PC-9 (cell line): ENCODE measurements at regions not wholly inside any gene's neighbourhood (a gene's known extent, or its start where the extent isn't known, plus 50 kb on each side); places are given as distances from the start of the nearest gene placed in this dataset.
A peak's percentile ranks its signal among the peaks of the same experiment; 100 is the strongest.

Experiments
- BruUV-seq: library from RNA; stranded (reverse); fragments of 400-500 nt; replicated peaks from 2 replicates; lab custom pipeline; 2021; lab: Mats Ljungman, UMichigan
- CTCF ChIA-PET: fragments of 300-600 bp; sonication (Branson Sonifier 250); formaldehyde crosslinking; loops from one replicate; lab custom pipeline; 2022; ENCODE audit warnings: antibody characterized with exemption; lab: Charles Lee
- POLR2A ChIA-PET: fragments of 300-600 bp; sonication (Branson Sonifier 250); formaldehyde crosslinking; loops from one replicate; lab custom pipeline; 2022; ENCODE audit warnings: antibody characterized with exemption; ENCODE audit not compliant: unreplicated experiment; lab: Charles Lee
- DNase-seq, 2 experiments: peaks; one replicate each; pipeline versions ENCODE4 v3.0.0 to v3.0.0-alpha.2; 2015 to 2022; ENCODE audit warnings: mixed read lengths in 1 of 2
- H2AFZ ChIP-seq: fragments of 200-600 bp; sonication (generic); 2 replicates; pipeline ENCODE4 v1.8.1; 2017; ENCODE audit warnings: antibody characterized with exemption
- H3F3A ChIP-seq: fragments of 200-600 bp; sonication (generic); 2 replicates; pipeline ENCODE4 v1.8.1; 2017; ENCODE audit warnings: antibody characterized with exemption, mild to moderate bottlenecking, low read depth; ENCODE audit not compliant: insufficient read depth
- H3K27ac ChIP-seq: fragments of 200-600 bp; sonication (generic); 2 replicates; pipeline ENCODE4 v1.6.1; 2016; ENCODE audit warnings: mixed run types
- H3K27me3 ChIP-seq: fragments of 200-600 bp; sonication (generic); 2 replicates; pipeline ENCODE4 v1.6.1; 2016; ENCODE audit warnings: low read depth, mixed run types; ENCODE audit not compliant: insufficient read depth
- H3K36me3 ChIP-seq: fragments of 200-600 bp; sonication (generic); 2 replicates; pipeline ENCODE4 v1.6.1; 2016; ENCODE audit warnings: low read depth, mixed run types
- H3K4me1 ChIP-seq: fragments of 200-600 bp; sonication (generic); replicated peaks from 2 replicates; pipeline ENCODE4 v1.6.1; 2016; ENCODE audit warnings: mixed run types; ENCODE audit not compliant: insufficient read depth
- H3K4me2 ChIP-seq: fragments of 200-600 bp; sonication (generic); 2 replicates; pipeline ENCODE4 v1.6.1; 2017; ENCODE audit warnings: mixed run types
- H3K4me3 ChIP-seq: fragments of 200-600 bp; sonication (generic); 2 replicates; pipeline ENCODE4 v1.6.1; 2016; ENCODE audit warnings: mixed run types
- H3K79me2 ChIP-seq: fragments of 200-600 bp; sonication (generic); 2 replicates; pipeline ENCODE4 v1.6.1; 2017; ENCODE audit warnings: low read depth, mixed run types
- H3K9me2 ChIP-seq: fragments of 200-600 bp; sonication (generic); 2 replicates; pipeline ENCODE4 v1.8.1; 2017; ENCODE audit warnings: mild to moderate bottlenecking; ENCODE audit not compliant: insufficient read depth
- H3K9me3 ChIP-seq: fragments of 200-600 bp; sonication (generic); 2 replicates; pipeline ENCODE4 v1.8.1; 2016; ENCODE audit warnings: low read depth; ENCODE audit not compliant: insufficient read depth
- H4K20me1 ChIP-seq: fragments of 200-600 bp; sonication (generic); 2 replicates; pipeline ENCODE4 v1.8.1; 2017; ENCODE audit not compliant: insufficient read depth
- CTCF ChIP-seq: fragments of 200-600 bp; sonication (generic); conservative IDR thresholded peaks from 2 replicates; pipeline ENCODE4 v1.6.1; 2017; ENCODE audit warnings: mixed run types, antibody characterized with exemption, mild to moderate bottlenecking, moderate library complexity
- EZH2 ChIP-seq: fragments of 200-600 bp; sonication (generic); IDR thresholded peaks from 2 replicates; pipeline ENCODE4 v1.8.0; 2017; ENCODE audit warnings: antibody characterized with exemption, low read depth
- intact Hi-C: fragments of 100-400 bp; cut with micrococcal nuclease; formaldehyde crosslinking; loops from one replicate; pipeline ENCODE4 v1.10.0; 2022; ENCODE audit not compliant: unreplicated experiment

GRCh38 chr2:171249689-171250088, 89.0 kb upstream of the TLK1 start:
- Histone ChIP-seq H3K9me3 (peaks cover 38% of the 10 kb centered on the region), H3K27ac (no peak overlapping the region), H3K4me1 (peaks cover 9% of the 10 kb centered on the region), H3K9me2 (no peaks in the 10 kb centered on the region), H3F3A (peaks cover 18% of the 10 kb centered on the region), H2AFZ (no peak overlapping the region), H3K36me3 (peaks cover 17% of the 10 kb centered on the region), H3K79me2 (no peaks in the 10 kb centered on the region), H3K4me3 (no peak overlapping the region), H3K4me2 (no peak overlapping the region), H4K20me1 (no peaks in the 10 kb centered on the region), H3K27me3 (no peaks in the 10 kb centered on the region)
- intact Hi-C loops = loop anchor here (5.0 kb wide), 1 partner anchor 277 kb away; no protein-coding TSS in a partner anchor
- CTCF ChIA-PET = no interaction called here
- POLR2A ChIA-PET = no interaction called here
- DNase-seq = no peak
- BruUV-seq = no TSS peak
- no peak for TF ChIP-seq EZH2
- no peak for TF ChIP-seq CTCF

GRCh38 chr2:171247741-171248662, 87.3 kb upstream of the TLK1 start:
- H3K9me3 ChIP-seq = peaks cover 40% of the 10 kb centered on the region
- no peaks in the 10 kb centered on the region for H3K27me3 ChIP-seq
- peaks cover 34% of the 10 kb centered on the region for H3F3A ChIP-seq
- DNase-seq = no peak
- no TSS peak for BruUV-seq
- H4K20me1 ChIP-seq = no peaks in the 10 kb centered on the region
- ChIA-PET CTCF (interaction anchor here (0.6 kb wide), 3 partner anchors 25 to 225 kb away, joined by 4 read pairs; no protein-coding TSS in a partner anchor), POLR2A (interaction anchor here (0.7 to 0.8 kb wide), 2 partner anchors 19 to 23 kb away, joined by 5 to 6 read pairs; no protein-coding TSS in a partner anchor)
- TF ChIP-seq EZH2 (no peak), CTCF (no peak)
- H3K79me2 ChIP-seq = no peaks in the 10 kb centered on the region
- peaks cover 22% of the 10 kb centered on the region for H3K36me3 ChIP-seq
- no peak overlapping the region for H3K27ac ChIP-seq
- H3K4me3 ChIP-seq = no peak overlapping the region
- H3K4me2 ChIP-seq = no peak overlapping the region
- H2AFZ ChIP-seq = no peak overlapping the region
- intact Hi-C loops = loop anchor here (5.0 kb wide), 1 partner anchor 276 kb away; no protein-coding TSS in a partner anchor
- no peaks in the 10 kb centered on the region for H3K9me2 ChIP-seq
- H3K4me1 ChIP-seq = peaks cover 25% of the 10 kb centered on the region

GRCh38 chr2:171244970-171245782, 84.5 kb upstream of the TLK1 start:
- intact Hi-C loops = loop anchor here (5.0 kb wide), 1 partner anchor 273 kb away; no protein-coding TSS in a partner anchor
- Histone ChIP-seq H3K9me3 (peaks cover 42% of the 10 kb centered on the region), H3K27me3 (no peaks in the 10 kb centered on the region), H4K20me1 (no peaks in the 10 kb centered on the region), H3K4me3 (no peak overlapping the region), H3K36me3 (peaks cover 22% of the 10 kb centered on the region), H3K79me2 (no peaks in the 10 kb centered on the region), H3K4me2 (peak overlapping the region; percentile 39), H2AFZ (no peak overlapping the region), H3F3A (peaks cover 34% of the 10 kb centered on the region), H3K9me2 (no peaks in the 10 kb centered on the region), H3K4me1 (peaks cover 26% of the 10 kb centered on the region), H3K27ac (peak overlapping the region; percentile 99)
- BruUV-seq = TSS peak; percentile 86
- POLR2A ChIA-PET = no interaction called here
- DNase-seq = peak; percentile 13 to 67
- TF ChIP-seq CTCF = no peak
- TF ChIP-seq EZH2 = no peak
- CTCF ChIA-PET = no interaction called here
